K562 (cell line): ENCODE measurements at regions not wholly inside any gene's neighbourhood (a gene's known extent, or its start where the extent isn't known, plus 50 kb on each side); places are given as distances from the start of the nearest gene placed in this dataset.

Source experiments
- ELF4 ChIP-seq: fragments of 450-650 bp; formaldehyde crosslinking; IDR thresholded peaks from 2 replicates; pipeline ENCODE4 v1.4.0; 2022; ENCODE audit warnings: missing genetic modification characterization
- JUN ChIP-seq, 2 experiments: sonication (generic) in 1 of 2; formaldehyde crosslinking in 1 of 2; IDR thresholded peaks; 2 replicates each; pipeline versions ENCODE4 v1.6.1 to v1.8.0; 2012 to 2022; ENCODE audit warnings: borderline replicate concordance in 2 of 2, mild to moderate bottlenecking in 2 of 2, improper control_type of control experiment in 1 of 2, low read depth in 1 of 2, low read length in 1 of 2, missing genetic modification reagents in 1 of 2
- TSC22D4 ChIP-seq: fragments of 450-650 bp; IDR thresholded peaks from 2 replicates; pipeline ENCODE4 v1.6.1; 2016; ENCODE audit warnings: missing genetic modification characterization, missing biosample characterization, control low read depth
- YY1 ChIP-seq, 3 experiments: IDR thresholded peaks; 2 replicates each; pipeline ENCODE4 v1.6.1; 2011; ENCODE audit warnings: low read length in 2 of 3, mild to moderate bottlenecking in 2 of 3, moderate library complexity in 2 of 3, borderline replicate concordance in 1 of 3, control low read depth in 1 of 3, low read depth in 1 of 3; ENCODE audit not compliant: insufficient read depth in 3 of 3, insufficient replicate concordance in 2 of 3, control insufficient read depth in 1 of 3, insufficient read length in 1 of 3; ENCODE audit errors: extremely low read depth in 1 of 3
- TF ChIP-seq, protein P1 (sequence below): fragments of 250-450 bp; sonication (Bioruptor Pico); IDR thresholded peaks from 2 replicates; pipeline ENCODE4 v1.5.0; 2021; ENCODE audit warnings: mild to moderate bottlenecking, moderate library complexity
- TF ChIP-seq, protein P2 (sequence below), 3 experiments: IDR thresholded peaks in 2 of 3; conservative IDR thresholded peaks in 1 of 3; 2 replicates each; pipeline ENCODE4 v1.5.1; 2011 to 2012; ENCODE audit warnings: low read length in 3 of 3, mild to moderate bottlenecking in 3 of 3, control low read depth in 2 of 3, improper control_type of control experiment in 1 of 3, inconsistent platforms in 1 of 3, low read depth in 1 of 3, mixed read lengths in 1 of 3, moderate library complexity in 1 of 3; ENCODE audit not compliant: insufficient read depth in 2 of 3
- TF ChIP-seq, protein P3 (sequence below): fragments of 250-450 bp; sonication (Bioruptor Pico); IDR thresholded peaks from 2 replicates; pipeline ENCODE4 v1.5.1; 2021; ENCODE audit warnings: mild to moderate bottlenecking

DNA sequence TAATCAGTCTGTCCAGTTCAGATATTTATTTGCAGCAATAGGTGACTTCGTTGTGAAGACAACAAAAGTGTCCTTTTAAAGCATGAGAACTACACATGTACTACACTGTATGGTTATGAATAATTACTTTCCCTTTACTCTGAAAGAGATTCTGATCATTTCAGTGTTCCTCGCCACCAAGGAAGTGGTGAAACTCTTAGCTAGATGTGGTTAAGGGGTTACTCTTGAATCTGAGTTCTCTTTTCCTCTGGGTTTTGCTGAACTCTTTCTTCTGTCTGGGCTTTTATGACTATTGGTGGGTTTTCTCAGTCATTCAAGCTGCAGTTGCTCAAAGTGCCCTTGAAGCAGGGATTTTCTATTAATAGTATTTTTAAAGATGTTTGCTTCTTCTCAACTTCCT lies 127.9 kb upstream of the SEM1 start:
- TF ChIP-seq, protein P1, sequence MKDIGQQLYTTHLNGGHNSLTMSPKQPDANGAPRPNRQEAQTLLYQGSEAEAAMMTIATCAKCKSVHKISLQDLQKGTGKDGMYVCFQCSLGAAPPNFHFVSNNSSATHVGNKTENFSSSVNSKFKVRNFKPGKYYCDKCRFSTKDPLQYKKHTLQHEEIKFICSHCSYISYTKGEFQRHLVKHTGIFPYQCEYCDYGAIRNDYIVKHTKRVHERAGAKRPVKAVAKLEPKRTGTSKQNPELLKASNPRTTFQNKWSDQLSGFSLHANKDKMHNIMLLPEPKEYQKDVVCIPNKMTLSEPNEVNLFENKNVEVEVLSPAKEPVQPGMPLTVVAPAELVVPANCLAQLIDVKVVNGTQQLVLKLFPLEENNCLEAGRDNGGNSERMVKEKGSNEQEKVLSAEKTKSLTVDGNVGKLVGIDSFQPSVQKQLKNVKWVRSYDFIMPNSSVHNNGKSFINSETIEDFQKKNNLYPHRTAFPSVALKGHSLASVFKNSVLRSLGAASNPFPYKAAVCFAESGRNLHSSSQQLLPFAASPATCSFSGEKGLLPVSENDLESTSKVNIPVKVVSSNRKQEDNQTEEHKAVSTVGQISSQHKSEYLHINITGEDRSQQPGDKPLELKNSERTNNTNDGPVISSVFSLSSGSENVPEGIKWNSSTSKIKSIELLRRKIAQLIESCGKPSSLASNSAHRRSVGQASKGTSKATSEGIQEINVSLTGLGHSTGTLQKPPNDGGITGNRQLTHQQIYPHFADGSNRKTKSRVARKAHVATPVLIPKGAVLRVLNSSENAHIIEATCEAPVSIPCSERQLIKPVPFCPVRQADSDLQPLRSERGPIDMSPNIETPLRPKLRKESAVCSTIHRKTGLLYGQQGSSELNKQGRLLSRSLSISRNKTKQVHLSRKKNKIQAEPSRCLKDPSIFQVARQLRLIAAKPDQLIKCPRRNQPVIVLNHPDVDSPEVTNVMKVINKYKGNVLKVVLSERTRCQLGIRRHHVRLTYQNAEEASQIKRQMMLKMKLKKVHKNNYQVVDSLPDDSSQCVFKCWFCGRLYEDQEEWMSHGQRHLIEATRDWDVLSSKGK (CRISPR knock-in tag), result no peak
- TF ChIP-seq, protein P2, sequence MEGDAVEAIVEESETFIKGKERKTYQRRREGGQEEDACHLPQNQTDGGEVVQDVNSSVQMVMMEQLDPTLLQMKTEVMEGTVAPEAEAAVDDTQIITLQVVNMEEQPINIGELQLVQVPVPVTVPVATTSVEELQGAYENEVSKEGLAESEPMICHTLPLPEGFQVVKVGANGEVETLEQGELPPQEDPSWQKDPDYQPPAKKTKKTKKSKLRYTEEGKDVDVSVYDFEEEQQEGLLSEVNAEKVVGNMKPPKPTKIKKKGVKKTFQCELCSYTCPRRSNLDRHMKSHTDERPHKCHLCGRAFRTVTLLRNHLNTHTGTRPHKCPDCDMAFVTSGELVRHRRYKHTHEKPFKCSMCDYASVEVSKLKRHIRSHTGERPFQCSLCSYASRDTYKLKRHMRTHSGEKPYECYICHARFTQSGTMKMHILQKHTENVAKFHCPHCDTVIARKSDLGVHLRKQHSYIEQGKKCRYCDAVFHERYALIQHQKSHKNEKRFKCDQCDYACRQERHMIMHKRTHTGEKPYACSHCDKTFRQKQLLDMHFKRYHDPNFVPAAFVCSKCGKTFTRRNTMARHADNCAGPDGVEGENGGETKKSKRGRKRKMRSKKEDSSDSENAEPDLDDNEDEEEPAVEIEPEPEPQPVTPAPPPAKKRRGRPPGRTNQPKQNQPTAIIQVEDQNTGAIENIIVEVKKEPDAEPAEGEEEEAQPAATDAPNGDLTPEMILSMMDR (IDR thresholded peaks at IDR 0.05 in 2 of 3, conservative IDR thresholded peaks at IDR 0.05 in 1 of 3; ENCODE audit: insufficient read depth in 2 of 3, low read depth in 1 of 3, low read length in 3 of 3), result no peak
- TF ChIP-seq TSC22D4 (tag), result no peak
- no peak for TF ChIP-seq ELF4 (CRISPR knock-in tag)
- TF ChIP-seq, protein P3, sequence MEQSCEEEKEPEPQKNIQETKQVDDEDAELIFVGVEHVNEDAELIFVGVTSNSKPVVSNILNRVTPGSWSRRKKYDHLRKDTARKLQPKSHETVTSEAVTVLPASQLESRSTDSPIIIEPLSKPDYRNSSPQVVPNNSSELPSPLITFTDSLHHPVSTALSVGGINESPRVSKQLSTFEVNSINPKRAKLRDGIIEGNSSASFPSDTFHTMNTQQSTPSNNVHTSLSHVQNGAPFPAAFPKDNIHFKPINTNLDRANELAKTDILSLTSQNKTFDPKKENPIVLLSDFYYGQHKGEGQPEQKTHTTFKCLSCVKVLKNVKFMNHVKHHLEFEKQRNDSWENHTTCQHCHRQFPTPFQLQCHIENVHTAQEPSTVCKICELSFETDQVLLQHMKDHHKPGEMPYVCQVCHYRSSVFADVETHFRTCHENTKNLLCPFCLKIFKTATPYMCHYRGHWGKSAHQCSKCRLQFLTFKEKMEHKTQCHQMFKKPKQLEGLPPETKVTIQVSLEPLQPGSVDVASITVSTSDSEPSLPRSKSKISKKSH (CRISPR knock-in tag), result no peak
- TF ChIP-seq JUN (IDR thresholded peaks at IDR 0.05; ENCODE audit: borderline replicate concordance, low read depth, low read length), result no peak
- no peak for TF ChIP-seq JUN (CRISPR knock-in tag; IDR thresholded peaks at IDR 0.05; ENCODE audit: borderline replicate concordance)
- TF ChIP-seq YY1 (IDR thresholded peaks at IDR 0.05; ENCODE audit: borderline replicate concordance in 1 of 3, control insufficient read depth in 1 of 3, extremely low read depth in 1 of 3, insufficient read depth in 3 of 3, insufficient read length in 1 of 3, insufficient replicate concordance in 2 of 3, low read depth in 1 of 3, low read length in 2 of 3), result no peak
